NCI-H748 (cell line): ENCODE measurements at regions not wholly inside any gene's neighbourhood (a gene's known extent, or its start where the extent isn't known, plus 50 kb on each side); places are given as distances from the start of the nearest gene placed in this dataset.

Experiments used
- DNase-seq: peaks from one replicate; lab custom pipeline; 2025; ENCODE audit not compliant: unreplicated experiment; lab: John Stamatoyannopoulos, UW

DNA sequence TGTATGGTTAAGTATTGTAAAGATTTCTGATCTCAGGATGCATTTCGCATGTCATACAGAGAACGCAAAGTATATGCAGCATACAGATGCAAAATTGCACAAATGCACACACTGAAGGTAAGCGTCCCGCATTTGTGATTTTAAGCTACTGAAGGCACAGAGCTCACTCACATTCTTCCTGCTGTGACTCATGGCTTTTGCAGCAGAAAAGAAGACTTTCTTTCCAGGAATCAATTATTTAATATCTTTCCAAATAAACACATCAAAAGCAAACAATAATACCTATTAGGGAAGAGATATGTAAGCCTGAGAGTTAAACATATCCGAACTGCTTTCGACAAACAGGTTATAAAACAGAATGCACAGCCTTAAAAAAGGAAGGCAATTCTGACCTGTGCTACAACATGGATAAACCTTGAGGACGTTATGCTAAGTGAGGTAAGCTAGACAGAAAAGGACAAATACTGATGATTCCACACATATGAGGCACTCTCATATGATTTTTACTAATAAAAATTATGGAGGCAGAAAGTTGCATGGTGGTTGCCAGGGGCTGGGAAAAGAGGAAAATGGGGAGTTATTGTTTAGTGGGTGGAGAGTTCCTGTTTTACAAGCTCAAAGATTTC lies 109.0 kb downstream of the TFAP2A start:
- no peak for DNase-seq

DNA sequence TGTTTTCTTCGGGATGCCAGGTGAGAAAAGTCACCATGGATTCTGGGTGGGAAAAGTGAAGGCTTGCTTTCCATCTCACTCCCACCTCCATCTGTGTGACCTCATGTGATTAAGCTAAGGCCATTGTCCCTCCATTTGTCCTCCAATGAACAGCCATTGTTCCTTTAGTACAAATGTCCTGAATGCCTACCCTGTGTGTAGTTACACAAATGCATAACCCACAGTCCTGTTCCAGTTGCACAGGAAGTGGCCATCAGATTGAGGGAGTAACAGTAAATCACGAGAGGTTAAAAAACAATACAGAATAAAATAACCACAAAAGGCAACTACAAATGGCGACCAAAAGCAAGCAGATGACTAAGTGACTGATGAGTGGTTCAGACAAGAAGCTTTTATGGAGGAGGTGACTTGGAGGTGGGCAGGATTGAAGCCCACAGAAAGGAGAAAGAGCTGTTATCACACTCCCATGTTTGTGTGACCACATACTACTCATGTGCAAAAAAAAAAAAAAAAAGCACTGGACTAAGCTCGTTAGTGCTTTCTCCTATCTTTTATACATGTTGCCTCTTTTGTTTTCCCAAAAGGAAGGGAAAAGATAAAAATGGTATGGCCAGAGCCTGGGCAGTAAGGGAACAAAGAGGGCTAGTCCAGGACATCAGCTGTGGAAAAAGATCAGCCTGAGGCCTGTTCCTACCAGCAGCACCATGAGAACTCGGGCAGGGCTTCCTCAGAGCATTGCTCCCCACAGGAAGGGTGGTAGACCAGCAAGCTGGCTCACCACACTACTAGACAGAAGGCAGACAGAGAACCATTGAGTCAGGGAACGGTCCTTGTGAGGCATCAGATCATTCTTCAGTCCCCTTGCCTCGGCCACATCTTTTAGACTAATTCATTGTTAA lies 111.0 kb downstream of the TFAP2A start:
- DNase-seq = no peak

DNA sequence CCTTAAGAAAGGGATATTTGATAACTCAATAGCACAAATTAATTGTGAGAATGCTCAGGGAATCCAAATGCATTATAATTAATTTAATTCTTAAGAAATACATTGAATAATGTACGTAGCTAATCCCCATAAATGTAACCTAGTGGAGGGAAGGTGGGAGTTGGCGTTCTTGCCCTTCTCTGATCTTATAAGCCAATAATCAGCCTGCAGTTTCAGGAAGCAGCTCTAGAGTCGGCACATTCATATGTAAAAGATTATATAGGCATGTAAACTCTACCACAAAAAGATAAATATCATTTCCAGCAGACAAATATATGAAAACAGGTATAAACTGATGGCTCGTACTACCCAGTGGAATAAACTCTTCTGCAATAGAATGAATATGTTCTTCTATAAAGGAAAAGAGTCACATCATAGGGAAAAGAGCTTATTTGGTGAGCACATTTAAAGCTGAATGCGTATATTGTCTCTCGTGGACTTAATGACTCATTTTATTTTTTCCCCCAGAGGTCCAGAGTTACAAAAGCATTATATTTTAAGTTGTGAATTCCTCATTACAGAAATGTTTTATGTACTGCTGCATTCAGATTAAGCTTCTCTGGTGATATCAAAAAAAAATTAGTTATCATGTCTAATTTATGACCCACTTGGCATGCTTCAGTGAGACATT lies 112.2 kb downstream of the TFAP2A start:
- DNase-seq = no peak

DNA sequence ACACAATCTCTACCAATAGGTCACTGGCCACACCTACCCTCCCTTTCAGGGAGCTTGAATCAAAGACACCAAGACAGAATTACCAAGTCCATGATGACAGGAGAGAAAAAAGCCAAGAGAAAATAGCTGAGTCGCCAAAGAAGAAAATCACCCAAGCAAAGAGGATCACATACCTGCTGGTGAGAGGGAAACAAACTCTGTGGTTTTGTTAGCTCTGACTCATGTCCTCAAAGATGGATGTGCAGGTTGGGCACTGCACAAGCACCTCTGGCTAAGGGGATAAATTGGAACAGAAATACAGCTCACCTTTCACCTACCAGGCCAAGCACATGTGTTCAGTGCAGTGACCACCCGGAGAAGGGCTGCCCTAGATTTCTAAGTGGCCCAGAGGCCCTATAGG lies 114.8 kb downstream of the TFAP2A start:
- no peak for DNase-seq

DNA sequence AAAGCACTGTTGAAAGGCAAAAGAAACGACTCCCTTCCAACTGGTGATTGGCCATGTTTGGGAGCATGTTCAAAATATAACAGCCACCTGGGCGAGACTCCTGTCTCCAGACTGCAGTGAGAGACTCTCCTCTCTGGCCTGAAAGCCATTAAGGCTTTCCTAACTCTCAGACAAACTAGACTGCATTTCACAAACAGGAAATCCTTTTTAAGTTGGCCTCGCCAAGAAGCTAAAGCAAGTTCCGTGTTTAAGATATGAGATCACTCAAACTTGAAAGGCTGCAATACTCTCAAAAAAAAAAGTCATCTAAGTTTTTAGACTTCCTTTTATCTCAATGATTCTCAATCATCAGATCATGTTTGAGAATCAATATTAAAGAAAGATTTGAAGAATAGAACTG lies 117.0 kb downstream of the TFAP2A start:
- no peak for DNase-seq

DNA sequence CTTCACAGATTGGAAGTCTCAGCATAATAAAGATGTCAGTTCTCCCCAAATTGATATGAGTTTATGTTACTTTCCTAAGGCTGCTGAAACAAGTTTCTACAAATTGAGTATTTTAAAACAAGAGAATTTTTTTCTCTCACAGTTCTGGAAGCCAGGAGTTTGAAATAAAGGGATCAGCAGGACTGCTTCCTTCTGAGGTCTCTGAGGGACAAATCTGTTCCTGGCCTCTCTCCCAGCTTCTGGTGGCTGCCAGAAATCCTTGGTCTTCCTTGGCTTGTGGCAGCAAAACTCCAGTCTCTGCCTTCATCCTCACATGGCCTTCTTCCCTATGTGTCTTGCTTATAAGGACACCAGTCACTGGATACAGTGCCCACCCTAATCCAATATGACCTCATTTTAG lies 136.1 kb downstream of the TFAP2A start:
- DNase-seq = no peak

DNA sequence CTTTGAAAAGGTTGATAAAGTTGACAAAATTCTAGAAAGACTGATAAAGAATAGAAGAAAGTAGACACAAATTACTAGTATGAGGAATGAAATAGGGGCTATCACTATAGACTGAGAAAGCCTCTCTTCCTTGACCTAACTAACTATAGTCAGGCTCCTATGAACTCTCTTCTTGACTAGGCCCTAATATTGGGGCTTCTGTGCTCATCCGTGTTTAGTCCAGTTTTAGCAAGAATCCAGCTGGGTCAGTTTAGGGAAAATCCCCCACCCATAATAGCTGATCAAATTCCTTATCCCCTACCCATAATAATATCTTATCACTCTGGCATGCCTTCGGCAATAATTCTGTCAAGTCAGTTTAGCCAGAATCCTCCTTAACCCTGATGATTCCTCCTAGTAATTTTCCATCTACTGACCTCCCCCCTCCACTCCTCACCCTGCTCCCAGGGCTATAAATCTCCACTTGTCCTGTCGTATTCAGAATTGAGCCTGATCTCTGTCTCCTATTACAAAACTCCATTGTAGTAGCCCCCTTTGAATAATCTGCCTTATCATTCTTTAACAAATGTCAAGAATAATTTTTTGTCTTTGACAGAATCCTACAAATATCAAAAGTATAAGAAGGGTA lies 138.1 kb downstream of the TFAP2A start:
- DNase-seq = no peak

DNA sequence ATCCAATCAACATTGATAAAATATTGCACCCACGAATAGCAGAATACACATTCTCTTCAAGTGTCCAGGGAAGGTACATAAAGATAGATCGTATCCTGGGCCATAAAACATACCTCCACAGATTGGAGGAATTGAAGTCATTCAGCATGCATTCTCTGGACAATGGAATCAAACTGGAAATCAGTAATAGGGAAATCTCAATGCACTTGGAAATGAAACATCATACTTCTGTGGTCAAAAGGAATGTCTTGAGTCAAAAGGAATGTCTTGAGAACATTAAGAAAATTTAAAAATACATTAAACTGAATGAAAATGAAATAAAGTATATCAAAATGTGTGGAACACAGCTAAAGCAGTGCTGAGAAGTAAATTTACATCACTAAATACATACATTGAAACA lies 138.8 kb downstream of the TFAP2A start:
- DNase-seq = no peak

DNA sequence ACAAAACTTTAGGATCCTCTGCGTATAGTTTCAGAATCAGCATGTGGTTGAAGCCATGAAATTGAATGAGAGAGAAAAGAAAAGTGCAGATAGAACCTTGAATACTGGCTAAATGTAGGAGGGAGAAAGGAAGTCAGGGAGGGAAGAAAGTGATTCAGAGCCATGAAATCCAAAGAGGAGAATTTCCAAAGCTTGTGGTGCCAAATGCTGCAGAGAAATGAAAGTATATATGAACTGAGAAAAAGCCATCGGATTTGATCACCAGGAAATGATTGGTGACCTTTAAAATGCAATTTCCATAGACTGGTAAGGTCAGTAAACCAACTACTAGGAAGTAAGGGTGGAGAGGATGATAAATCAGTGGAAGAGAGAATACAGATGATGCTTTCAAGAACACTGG lies 142.3 kb downstream of the TFAP2A start:
- no peak for DNase-seq

DNA sequence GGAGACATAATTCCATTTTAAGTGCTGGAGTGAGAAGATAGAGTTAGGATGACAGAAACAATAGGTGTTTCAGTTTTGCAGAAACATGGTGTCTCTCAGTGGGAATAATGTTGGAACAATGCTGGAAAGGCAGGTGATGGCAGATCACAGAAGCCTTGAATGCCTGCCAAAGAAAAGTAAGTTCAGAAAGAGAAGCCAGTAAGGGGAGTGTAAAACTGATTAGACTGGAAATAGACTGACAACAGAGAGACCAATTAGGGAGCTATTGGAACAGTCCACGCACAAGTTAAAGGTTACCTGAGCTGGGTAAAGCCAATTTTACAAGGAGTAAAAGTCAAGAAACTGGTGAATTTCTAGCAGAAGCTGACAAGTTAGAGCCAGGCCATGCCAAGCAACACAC lies 142.9 kb downstream of the TFAP2A start:
- peak; percentile 52 for DNase-seq

DNA sequence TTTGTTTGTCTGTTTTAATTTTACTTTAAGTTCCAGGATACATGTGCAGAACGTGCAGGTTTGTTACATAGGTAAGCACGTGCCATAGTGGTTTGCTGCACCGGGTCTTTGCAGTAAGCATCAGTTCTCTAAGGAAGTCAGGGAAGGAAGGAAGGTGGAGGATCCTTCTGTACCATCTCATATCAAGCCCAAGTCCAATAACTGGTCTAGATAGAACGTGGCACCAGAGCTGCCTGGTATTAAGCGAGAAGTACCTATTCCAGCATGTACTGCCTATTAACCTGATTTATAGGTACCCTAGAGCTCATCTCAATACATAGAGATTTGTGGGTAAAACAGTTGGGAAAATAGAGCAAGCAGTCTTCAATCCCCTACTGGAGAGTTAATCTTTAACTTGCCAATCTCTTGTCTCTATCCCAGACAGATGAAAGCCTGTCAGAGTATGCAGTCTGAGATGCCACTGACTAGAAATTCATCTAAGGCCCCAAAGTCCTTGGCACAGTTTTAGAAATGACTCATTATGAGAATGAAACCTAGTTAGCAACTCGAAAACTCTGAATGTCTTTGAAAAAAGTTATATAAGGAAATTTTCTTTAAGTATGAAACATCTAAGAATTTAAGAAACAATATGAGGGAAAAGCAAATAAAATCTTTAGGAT lies 144.9 kb downstream of the TFAP2A start:
- no peak for DNase-seq

DNA sequence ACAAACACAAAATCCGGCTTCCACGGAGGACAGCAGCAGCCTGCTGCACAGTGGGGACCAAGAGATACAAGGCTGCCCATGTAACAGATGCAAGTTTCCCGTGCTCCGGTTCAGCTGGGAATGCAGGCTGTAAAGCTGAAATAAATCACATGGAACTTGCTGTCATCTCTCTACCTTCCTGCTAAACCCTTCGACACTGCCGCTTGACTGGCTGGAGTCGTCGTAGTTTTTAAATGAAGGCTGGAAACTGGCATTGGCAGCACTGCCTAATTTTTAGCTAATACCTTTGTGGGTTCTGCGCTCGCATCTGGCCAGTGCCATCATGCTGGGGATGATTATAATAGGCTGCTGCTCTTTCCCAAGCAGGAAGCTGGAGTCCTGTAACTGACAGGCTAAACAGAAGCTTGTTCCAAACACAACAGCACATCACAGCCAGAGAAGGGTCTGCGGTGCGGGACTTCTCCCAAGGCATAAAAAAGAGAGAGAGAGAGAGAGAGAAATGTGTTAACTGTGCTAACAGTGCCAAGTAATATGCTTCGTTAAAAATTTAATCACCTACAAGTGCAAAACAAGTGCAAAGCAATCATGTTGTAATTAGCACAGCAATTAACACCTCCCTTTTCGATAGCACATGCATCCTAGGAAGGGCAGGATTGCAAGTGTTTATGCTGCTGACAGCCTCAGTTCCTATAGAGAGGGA lies 146.1 kb downstream of the TFAP2A start:
- peak; percentile 28 for DNase-seq

DNA sequence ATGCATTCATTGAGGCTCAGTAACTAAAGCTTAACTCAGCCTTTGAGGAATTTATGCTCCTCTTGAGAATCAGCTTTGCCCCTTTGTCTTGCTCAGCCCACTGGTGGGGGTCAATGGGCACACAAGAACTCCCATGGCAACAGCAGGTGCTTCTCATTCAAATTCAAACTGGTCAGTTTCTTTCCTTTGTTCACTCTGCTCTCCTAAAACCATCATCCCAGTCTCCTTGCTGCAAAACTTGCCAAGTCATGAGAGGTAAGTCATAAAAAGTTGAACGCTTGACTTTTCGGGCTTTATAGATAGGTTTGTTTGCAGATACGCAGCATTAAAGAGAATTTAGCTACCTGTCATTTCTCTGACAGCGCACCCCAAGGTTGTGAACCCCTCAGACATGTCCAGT lies 146.8 kb downstream of the TFAP2A start:
- DNase-seq = peak; percentile 21

DNA sequence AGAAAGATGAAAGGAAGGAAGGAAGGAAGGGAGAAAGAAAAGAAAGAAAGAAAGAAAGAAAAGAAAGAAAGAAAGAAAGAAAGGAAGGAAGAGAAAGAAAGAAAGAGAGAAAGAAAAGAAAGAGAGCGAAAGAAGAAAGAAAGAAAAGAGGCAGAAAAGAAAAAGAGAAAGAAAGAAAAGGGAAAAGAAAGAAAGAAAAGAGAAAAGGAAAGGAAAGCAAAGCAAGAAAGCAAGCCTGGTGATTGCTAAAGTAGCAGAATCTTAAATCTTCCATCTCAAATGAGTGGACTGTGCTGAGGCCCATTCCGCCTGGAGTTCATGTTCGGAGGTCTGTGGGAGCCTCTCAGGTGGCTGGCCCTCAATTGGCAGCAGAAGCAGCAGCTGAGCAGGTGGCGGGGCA lies 148.4 kb downstream of the TFAP2A start:
- DNase-seq = no peak

DNA sequence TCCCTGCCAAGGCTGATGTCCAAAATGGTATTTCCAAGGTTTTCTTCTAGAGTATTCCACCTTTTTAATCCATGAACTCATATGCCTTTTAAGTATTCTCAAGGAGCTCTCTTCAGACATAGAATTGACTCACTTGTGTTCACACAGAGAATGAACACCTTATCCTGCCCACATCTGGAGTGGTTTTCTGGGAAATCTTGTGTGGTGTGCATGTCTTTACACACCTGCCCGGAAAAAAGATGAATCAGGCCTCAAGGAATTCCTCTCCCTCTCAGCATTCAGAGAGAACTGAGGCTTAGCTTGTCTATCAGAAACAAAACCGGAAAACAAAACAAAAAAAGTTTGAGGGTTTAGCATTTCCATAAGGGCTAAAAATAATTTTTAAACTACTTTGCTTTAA lies 148.8 kb downstream of the TFAP2A start:
- no peak for DNase-seq

DNA sequence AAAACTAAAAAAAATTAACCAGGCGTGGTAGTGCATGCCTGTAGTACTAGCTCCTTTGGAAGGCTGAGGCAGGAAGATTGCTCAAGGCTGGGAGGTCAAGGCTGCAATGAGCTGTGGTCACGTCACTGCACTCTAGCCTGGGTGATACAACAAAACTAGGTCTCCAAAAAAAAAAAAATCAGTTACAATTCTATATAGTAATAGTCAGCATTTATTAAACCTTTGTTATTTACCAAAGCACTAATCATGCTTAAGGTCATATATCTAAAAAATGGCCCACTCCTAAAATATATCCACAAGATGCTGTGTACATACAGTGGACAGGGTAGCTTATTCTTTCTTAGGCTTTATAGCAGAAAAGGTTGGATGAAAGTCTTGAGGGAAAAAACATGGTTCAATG lies 152.4 kb downstream of the TFAP2A start:
- no peak for DNase-seq

DNA sequence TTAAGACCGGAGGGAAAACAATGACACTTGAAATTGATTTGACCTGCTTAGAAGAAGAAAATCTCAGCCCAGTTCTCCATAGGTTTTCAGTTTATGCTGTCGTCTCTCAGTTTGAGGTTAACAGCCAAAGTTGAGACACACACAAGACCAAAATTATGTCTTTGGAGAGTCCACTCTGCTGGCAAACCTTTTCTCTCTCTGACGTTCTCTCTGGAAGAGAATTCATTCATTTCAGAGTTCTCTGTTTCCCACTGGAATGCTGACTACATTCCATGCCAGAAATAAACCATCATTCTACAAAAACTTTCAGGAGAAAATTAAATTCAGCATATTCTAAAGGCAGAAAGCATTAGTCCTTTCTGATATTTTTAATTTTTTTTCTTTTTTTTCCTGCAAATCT lies 155.2 kb downstream of the TFAP2A start:
- no peak for DNase-seq

DNA sequence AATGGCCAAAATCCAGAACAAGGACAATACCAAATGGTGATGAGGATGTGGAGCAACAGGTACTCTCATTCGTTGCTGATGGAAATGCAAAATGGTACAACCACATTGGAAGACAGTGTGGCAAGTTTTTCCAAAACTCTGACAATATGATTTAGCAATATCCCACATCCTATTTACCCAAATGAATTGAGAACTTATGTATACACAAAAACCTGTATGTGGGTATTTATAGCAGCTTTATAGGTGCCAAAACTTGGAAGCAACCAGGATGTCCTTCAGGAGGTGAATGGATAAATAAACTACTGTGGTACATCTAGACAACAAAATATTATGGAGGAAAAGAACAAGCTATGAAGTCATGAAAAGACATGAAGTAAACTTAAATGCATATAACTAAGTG lies 156.5 kb downstream of the TFAP2A start:
- DNase-seq = no peak

DNA sequence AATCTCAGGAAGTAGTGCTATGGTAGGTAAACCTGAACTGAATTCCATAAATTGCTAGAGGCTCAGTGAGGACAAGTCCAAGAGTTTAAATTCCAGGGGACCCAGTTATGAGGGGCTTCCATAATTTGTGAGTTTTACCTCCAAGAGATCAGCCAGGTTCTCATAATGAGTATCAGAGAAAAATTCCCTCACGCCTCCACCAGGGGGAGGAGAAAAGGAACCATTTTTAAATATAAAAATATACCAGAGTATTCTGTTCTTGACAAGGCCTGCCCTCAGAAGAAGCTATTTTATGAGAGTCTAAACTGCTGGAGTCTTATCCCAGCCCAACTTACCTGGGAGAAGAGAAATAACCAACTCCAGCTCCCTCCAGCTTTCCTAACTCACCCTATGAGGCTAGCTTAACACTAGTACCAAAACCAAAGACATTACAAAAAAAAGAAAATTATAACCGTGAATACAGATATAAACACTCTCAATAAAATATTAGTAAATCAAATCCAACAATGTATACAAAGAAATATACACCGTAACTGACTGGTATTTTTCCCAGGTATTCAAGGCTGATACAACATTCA lies 158.7 kb downstream of the TFAP2A start:
- no peak for DNase-seq

DNA sequence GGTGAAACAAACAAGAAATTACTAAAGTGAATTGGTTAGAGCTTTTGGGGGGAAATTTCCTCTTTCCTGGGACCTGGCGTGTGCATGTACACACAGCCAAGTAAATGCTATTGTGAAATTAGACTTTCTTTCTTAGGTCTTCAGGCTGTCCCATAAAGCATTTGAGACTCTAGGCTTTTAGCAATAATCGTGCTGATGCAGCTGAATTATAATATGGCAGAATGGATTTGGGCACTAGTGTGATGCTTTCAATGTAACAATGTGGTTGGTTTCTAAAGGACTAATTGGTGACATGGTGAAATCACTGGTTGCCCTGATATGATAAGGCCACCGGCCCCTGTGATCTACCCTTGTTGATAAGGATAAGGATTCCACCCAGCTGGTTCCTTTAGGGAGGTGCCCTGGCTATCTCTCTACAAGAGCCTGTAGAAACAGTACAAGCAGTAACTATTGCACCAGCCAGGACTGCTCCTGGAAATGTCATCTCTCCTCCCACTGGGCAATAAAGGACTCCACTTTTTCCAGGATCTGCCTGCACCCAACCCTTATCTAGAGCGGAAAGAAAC lies 164.1 kb downstream of the TFAP2A start:
- DNase-seq = no peak
